ENCODE measurements at regions not wholly inside any gene's neighbourhood (a gene's known extent, or its start where the extent isn't known, plus 50 kb on each side); places are given as distances from the start of the nearest gene placed in this dataset.

DNA sequence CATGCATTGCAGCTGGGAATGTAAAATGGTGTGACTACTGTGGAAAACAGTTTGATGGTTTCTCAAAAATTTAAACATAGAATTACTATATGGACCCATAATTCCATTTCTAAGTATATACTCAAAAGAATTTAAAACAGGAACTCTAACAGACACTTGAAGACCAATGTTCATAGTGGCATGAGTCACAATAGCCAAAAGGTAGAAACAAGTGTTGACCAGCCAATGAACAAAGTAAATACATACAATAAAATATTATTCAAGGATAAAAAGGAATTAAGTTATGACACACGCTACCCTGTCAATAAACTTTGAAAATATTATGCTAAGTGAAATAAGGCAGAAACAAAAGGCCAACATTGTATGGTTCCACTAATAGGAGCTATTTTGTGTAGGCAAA lies 357.4 kb upstream of the IL12A start:
- peaks cover 2 to 3% of the 10 kb centered on the region in 2 donors for H3K9me3 Mint-ChIP-seq
- H3K4me1 Mint-ChIP-seq: no peaks in the 10 kb centered on the region
- intact Hi-C loops (cut with micrococcal nuclease): no loop called here
- Histone ChIP-seq H3K27ac (ENCODE audit: low read length) (no peak overlapping the region), H3K4me3 (ENCODE audit: low read length) (no peak overlapping the region), H3K4me1 (ENCODE audit: control insufficient read depth, insufficient read depth, low read length) (no peaks in the 10 kb centered on the region), H3K36me3 (ENCODE audit: control insufficient read depth, insufficient read depth, low read length) (no peaks in the 10 kb centered on the region), H3K27me3 (ENCODE audit: control insufficient read depth, insufficient read depth, low read length) (no peaks in the 10 kb centered on the region), H3K9me3 (ENCODE audit: control insufficient read depth, insufficient read depth, low read length) (no peaks in the 10 kb centered on the region)
- WGBS (ENCODE audit: insufficient coverage): 91% methylated on average over 1 of the region's 1 CpG
- H3K36me3 Mint-ChIP-seq: no peaks in the 10 kb centered on the region
- DNase-seq: no peak
- TF ChIP-seq, protein P1, sequence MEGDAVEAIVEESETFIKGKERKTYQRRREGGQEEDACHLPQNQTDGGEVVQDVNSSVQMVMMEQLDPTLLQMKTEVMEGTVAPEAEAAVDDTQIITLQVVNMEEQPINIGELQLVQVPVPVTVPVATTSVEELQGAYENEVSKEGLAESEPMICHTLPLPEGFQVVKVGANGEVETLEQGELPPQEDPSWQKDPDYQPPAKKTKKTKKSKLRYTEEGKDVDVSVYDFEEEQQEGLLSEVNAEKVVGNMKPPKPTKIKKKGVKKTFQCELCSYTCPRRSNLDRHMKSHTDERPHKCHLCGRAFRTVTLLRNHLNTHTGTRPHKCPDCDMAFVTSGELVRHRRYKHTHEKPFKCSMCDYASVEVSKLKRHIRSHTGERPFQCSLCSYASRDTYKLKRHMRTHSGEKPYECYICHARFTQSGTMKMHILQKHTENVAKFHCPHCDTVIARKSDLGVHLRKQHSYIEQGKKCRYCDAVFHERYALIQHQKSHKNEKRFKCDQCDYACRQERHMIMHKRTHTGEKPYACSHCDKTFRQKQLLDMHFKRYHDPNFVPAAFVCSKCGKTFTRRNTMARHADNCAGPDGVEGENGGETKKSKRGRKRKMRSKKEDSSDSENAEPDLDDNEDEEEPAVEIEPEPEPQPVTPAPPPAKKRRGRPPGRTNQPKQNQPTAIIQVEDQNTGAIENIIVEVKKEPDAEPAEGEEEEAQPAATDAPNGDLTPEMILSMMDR (IDR thresholded peaks at IDR 0.05): no peak
- no peak overlapping the region for H3K27ac Mint-ChIP-seq
- H3K27me3 Mint-ChIP-seq (ENCODE audit: low read depth in 2 of 2): no peaks in the 10 kb centered on the region
- ATAC-seq: no peak
- no peak overlapping the region for H3K4me3 Mint-ChIP-seq

DNA sequence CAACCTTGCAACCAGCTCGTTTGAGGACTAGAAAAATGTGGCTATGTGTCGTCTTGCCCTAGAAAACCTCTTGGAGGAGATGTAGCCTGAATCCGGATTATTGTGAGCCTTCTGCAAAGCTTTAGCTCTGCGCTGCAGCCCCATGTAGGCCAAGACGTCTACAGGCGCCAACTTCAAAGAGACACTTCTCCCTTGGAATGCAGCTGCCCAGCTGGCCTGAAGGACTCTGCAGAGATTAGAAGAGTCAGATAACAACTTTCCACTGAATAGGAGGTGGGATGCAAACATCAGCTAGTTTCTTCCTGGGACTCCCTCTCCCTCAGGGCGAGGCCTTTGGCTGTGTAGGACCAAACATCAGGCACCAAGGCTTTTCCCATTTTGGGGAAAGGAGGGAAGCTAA lies 356.5 kb upstream of the IL12A start:
- H3K4me1 ChIP-seq (ENCODE audit: control insufficient read depth, insufficient read depth, low read length): no peaks in the 10 kb centered on the region
- TF ChIP-seq, protein P1 (IDR thresholded peaks at IDR 0.05): no peak
- H3K36me3 ChIP-seq (ENCODE audit: control insufficient read depth, insufficient read depth, low read length): no peaks in the 10 kb centered on the region
- no peak overlapping the region for H3K27ac Mint-ChIP-seq
- H3K4me3 Mint-ChIP-seq: no peak overlapping the region
- no peak overlapping the region for H3K4me3 ChIP-seq (ENCODE audit: low read length)
- no peaks in the 10 kb centered on the region for H3K4me1 Mint-ChIP-seq
- intact Hi-C loops (cut with micrococcal nuclease): no loop called here
- DNase-seq (no peak), ATAC-seq (no peak)
- H3K27me3 Mint-ChIP-seq (ENCODE audit: low read depth in 2 of 2): no peaks in the 10 kb centered on the region
- H3K9me3 ChIP-seq (ENCODE audit: control insufficient read depth, insufficient read depth, low read length): no peaks in the 10 kb centered on the region
- no peaks in the 10 kb centered on the region for H3K36me3 Mint-ChIP-seq
- no peak overlapping the region for H3K27ac ChIP-seq (ENCODE audit: low read length)
- WGBS (ENCODE audit: insufficient coverage): 84% methylated on average over 7 of the region's 7 CpGs
- peaks cover 2 to 3% of the 10 kb centered on the region in 2 donors for H3K9me3 Mint-ChIP-seq
- no peaks in the 10 kb centered on the region for H3K27me3 ChIP-seq (ENCODE audit: control insufficient read depth, insufficient read depth, low read length)

DNA sequence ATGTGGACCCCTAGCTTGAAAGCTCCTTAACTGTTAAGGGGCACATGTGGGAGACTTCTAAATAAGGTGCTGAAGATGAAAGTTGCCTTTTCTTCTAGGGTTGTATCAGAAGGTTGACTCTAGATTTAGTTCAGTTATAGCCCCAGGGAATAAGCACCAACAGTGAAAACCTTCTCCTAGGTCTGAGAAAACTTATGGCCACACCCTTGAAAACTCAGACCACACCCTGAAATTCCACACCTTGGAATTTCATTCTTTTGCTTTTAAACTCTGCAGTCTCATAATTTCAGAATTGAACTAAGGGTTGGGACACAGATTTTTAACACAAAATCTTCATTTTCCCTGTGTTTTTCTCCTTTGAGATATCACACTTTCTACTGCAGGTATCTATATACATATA lies 355.8 kb upstream of the IL12A start:
- no peak overlapping the region for H3K4me3 ChIP-seq (ENCODE audit: low read length)
- no peaks in the 10 kb centered on the region for H3K9me3 ChIP-seq (ENCODE audit: control insufficient read depth, insufficient read depth, low read length)
- H3K27me3 Mint-ChIP-seq (ENCODE audit: low read depth in 2 of 2): no peaks in the 10 kb centered on the region
- H3K36me3 Mint-ChIP-seq: no peaks in the 10 kb centered on the region
- H3K27ac Mint-ChIP-seq: no peak overlapping the region
- H3K4me3 Mint-ChIP-seq: no peak overlapping the region
- H3K27me3 ChIP-seq (ENCODE audit: control insufficient read depth, insufficient read depth, low read length): no peaks in the 10 kb centered on the region
- TF ChIP-seq, protein P1 (IDR thresholded peaks at IDR 0.05): no peak
- no peaks in the 10 kb centered on the region for H3K4me1 Mint-ChIP-seq
- peaks cover 2 to 3% of the 10 kb centered on the region in 2 donors for H3K9me3 Mint-ChIP-seq
- intact Hi-C loops (cut with micrococcal nuclease): no loop called here
- no peak for DNase-seq
- no peaks in the 10 kb centered on the region for H3K4me1 ChIP-seq (ENCODE audit: control insufficient read depth, insufficient read depth, low read length)
- no peaks in the 10 kb centered on the region for H3K36me3 ChIP-seq (ENCODE audit: control insufficient read depth, insufficient read depth, low read length)
- no peak for ATAC-seq
- no peak overlapping the region for H3K27ac ChIP-seq (ENCODE audit: low read length)

DNA sequence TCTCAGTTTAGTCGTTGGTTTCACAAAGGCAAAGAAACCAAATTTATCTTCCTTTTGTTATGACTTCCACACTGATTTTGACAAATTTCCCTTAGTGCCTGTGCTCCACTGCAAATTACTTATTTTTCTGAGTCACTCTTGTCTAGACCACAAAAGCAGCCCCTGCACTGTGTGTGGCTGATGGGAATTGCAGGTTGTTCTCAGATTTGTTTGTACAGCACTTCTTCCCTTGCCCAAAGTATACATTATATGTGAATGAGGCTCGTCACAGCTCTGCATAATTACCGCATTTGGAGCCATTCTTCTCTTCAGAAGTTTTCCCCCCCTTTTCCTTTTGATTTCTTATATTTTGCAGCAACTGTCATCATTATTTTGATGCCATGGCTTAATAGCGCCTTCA lies 354.2 kb upstream of the IL12A start:
- DNase-seq (no peak), ATAC-seq (no peak)
- peaks cover 2 to 3% of the 10 kb centered on the region in 2 donors for H3K9me3 Mint-ChIP-seq
- H3K27me3 Mint-ChIP-seq (ENCODE audit: low read depth in 2 of 2): no peaks in the 10 kb centered on the region
- no peak overlapping the region for H3K4me3 Mint-ChIP-seq
- WGBS (ENCODE audit: insufficient coverage): 72% methylated on average over 4 of the region's 4 CpGs
- intact Hi-C loops (cut with micrococcal nuclease): no loop called here
- no peaks in the 10 kb centered on the region for H3K36me3 Mint-ChIP-seq
- TF ChIP-seq, protein P1 (IDR thresholded peaks at IDR 0.05): no peak
- H3K4me1 Mint-ChIP-seq: no peaks in the 10 kb centered on the region
- Histone ChIP-seq H3K27me3 (ENCODE audit: control insufficient read depth, insufficient read depth, low read length) (no peaks in the 10 kb centered on the region), H3K4me1 (ENCODE audit: control insufficient read depth, insufficient read depth, low read length) (no peaks in the 10 kb centered on the region), H3K27ac (ENCODE audit: low read length) (no peak overlapping the region), H3K4me3 (ENCODE audit: low read length) (no peak overlapping the region), H3K9me3 (ENCODE audit: control insufficient read depth, insufficient read depth, low read length) (no peaks in the 10 kb centered on the region), H3K36me3 (ENCODE audit: control insufficient read depth, insufficient read depth, low read length) (no peaks in the 10 kb centered on the region)
- H3K27ac Mint-ChIP-seq: no peak overlapping the region

All from natural killer cell (primary cell).